ENCODE measurements at regions not wholly inside any gene's neighbourhood (a gene's known extent, or its start where the extent isn't known, plus 50 kb on each side); places are given as distances from the start of the nearest gene placed in this dataset.

- H3K4me1 ChIP-seq (ENCODE audit: control insufficient read depth, insufficient read depth, low read length) = peaks cover 9% of the 10 kb centered on the region
- no peak overlapping the region for H3K27ac ChIP-seq (ENCODE audit: low read depth, low read length)
- H3K36me3 ChIP-seq (ENCODE audit: control insufficient read depth, insufficient read depth, low read length) = no peaks in the 10 kb centered on the region
- H3K27me3 ChIP-seq (ENCODE audit: control insufficient read depth, insufficient read depth, low read length) = no peaks in the 10 kb centered on the region
- H3K9ac ChIP-seq (ENCODE audit: low read length) = no peak overlapping the region
- no peak overlapping the region for H3K4me3 ChIP-seq (ENCODE audit: low read length)
Measured at GRCh38 chr13:34467450-34468083, 474.5 kb upstream of the NBEA start.

DNA sequence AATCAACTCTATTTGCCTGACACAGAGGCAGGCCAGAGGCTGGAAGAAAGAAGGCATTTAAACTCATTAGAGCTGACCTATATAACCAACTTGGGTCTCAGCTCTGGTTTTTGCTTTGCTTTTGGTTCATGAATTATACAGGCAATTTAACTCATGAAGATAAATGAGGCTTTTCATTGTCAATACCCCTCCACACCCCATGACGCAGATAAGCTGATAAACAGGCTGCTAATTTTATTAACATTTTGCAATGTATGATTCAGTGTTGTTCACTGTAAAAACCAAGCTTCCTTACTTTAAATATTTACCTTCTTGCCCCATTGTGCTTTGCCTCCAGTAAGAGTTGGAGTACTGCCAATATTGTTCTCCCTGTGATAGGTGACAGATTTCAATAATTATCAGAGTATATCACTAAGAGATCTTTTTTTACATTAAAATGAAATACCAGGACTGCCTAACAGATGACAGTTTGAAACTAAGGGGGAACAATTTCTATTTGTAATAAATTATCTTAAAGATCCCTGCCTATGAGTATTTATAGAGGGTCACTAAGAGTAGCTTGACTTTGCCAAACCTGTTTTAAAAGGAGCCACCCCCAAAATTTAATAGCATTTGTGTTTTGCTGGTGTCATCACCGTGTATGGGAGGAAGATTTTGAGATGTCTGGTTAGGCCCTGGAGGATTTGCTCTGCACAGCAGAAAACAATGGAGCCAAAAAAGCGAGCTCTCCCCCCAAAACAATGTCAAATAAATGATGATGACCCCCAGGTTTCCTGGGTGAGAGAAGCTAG is 472.7 kb upstream of the NBEA start:
- H3K27me3 ChIP-seq (ENCODE audit: control insufficient read depth, insufficient read depth, low read length) = no peaks in the 10 kb centered on the region
- no peak overlapping the region for H3K9ac ChIP-seq (ENCODE audit: low read length)
- H3K4me3 ChIP-seq (ENCODE audit: low read length) = no peak overlapping the region
- H3K27ac ChIP-seq (ENCODE audit: low read depth, low read length) = no peak overlapping the region
- no peaks in the 10 kb centered on the region for H3K36me3 ChIP-seq (ENCODE audit: control insufficient read depth, insufficient read depth, low read length)
- peaks cover 9% of the 10 kb centered on the region for H3K4me1 ChIP-seq (ENCODE audit: control insufficient read depth, insufficient read depth, low read length)

- Histone ChIP-seq H3K4me3 (ENCODE audit: low read length) (no peak overlapping the region), H3K36me3 (ENCODE audit: control insufficient read depth, insufficient read depth, low read length) (no peaks in the 10 kb centered on the region), H3K4me1 (ENCODE audit: control insufficient read depth, insufficient read depth, low read length) (no peaks in the 10 kb centered on the region), H3K27ac (ENCODE audit: low read depth, low read length) (no peak overlapping the region), H3K9ac (ENCODE audit: low read length) (no peak overlapping the region), H3K27me3 (ENCODE audit: control insufficient read depth, insufficient read depth, low read length) (no peaks in the 10 kb centered on the region)
Measured at GRCh38 chr13:34474187-34474868, 467.7 kb upstream of the NBEA start.

DNA sequence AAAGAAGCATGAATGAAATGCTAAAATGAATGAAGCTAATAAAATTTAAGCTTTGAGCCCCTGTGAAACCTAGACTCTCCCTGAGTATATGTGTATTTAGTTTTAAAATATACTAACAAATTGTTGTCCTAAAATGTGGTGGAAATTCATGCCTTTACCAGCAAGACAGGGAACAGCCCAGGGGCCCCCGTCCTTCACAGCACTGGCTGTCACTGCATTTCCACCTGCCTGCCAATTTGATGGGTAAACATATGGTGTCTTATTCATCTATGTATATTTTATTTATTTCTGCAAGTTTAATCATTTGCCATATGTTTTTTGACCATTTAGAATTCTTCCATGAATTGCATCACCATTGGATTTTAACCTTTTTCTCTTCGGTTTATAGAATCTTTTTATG is 463.7 kb upstream of the NBEA start:
- Histone ChIP-seq H3K27ac (ENCODE audit: low read depth, low read length) (no peak overlapping the region), H3K27me3 (ENCODE audit: control insufficient read depth, insufficient read depth, low read length) (no peaks in the 10 kb centered on the region), H3K9ac (ENCODE audit: low read length) (no peak overlapping the region), H3K4me3 (ENCODE audit: low read length) (no peak overlapping the region), H3K4me1 (ENCODE audit: control insufficient read depth, insufficient read depth, low read length) (no peaks in the 10 kb centered on the region), H3K36me3 (ENCODE audit: control insufficient read depth, insufficient read depth, low read length) (no peaks in the 10 kb centered on the region)

- no peak overlapping the region for H3K27ac ChIP-seq (ENCODE audit: low read depth, low read length)
- H3K4me3 ChIP-seq (ENCODE audit: low read length) = no peak overlapping the region
- H3K9ac ChIP-seq (ENCODE audit: low read length) = no peak overlapping the region
- no peaks in the 10 kb centered on the region for H3K36me3 ChIP-seq (ENCODE audit: control insufficient read depth, insufficient read depth, low read length)
- no peaks in the 10 kb centered on the region for H3K4me1 ChIP-seq (ENCODE audit: control insufficient read depth, insufficient read depth, low read length)
- no peaks in the 10 kb centered on the region for H3K27me3 ChIP-seq (ENCODE audit: control insufficient read depth, insufficient read depth, low read length)
Measured at GRCh38 chr13:34502011-34502410, 440.1 kb upstream of the NBEA start.

GRCh38 chr13:34502621-34503020 is 439.4 kb upstream of the NBEA start:
- no peak overlapping the region for H3K27ac ChIP-seq (ENCODE audit: low read depth, low read length)
- no peak overlapping the region for H3K4me3 ChIP-seq (ENCODE audit: low read length)
- no peaks in the 10 kb centered on the region for H3K36me3 ChIP-seq (ENCODE audit: control insufficient read depth, insufficient read depth, low read length)
- H3K27me3 ChIP-seq (ENCODE audit: control insufficient read depth, insufficient read depth, low read length) = no peaks in the 10 kb centered on the region
- H3K4me1 ChIP-seq (ENCODE audit: control insufficient read depth, insufficient read depth, low read length) = no peaks in the 10 kb centered on the region
- H3K9ac ChIP-seq (ENCODE audit: low read length) = no peak overlapping the region

- H3K27ac ChIP-seq (ENCODE audit: low read depth, low read length) = no peak overlapping the region
- no peak overlapping the region for H3K9ac ChIP-seq (ENCODE audit: low read length)
- H3K36me3 ChIP-seq (ENCODE audit: control insufficient read depth, insufficient read depth, low read length) = no peaks in the 10 kb centered on the region
- no peak overlapping the region for H3K4me3 ChIP-seq (ENCODE audit: low read length)
- no peaks in the 10 kb centered on the region for H3K27me3 ChIP-seq (ENCODE audit: control insufficient read depth, insufficient read depth, low read length)
- H3K4me1 ChIP-seq (ENCODE audit: control insufficient read depth, insufficient read depth, low read length) = no peaks in the 10 kb centered on the region
Measured at GRCh38 chr13:34506796-34507195, 435.3 kb upstream of the NBEA start.

DNA sequence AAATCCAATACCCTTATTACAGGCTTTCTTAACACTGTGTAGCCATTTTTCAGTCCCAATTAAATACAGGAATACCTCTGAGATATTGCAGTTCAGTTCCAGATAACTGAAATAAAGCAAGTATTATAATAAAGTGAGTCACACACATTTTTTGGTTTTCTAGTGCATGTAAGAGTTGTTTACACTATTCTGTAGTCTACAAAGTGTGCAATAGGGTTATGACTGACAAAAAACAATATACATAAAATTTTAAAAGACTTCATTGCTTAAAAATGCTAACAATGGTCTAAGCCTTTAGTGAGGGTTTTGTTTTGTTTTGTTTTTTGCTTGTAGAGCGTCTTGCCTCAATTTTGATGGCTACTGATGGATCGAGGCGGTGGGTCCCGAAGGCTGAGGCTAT is 434.4 kb upstream of the NBEA start:
- Histone ChIP-seq H3K4me3 (ENCODE audit: low read length) (no peak overlapping the region), H3K4me1 (ENCODE audit: control insufficient read depth, insufficient read depth, low read length) (no peaks in the 10 kb centered on the region), H3K9ac (ENCODE audit: low read length) (no peak overlapping the region), H3K36me3 (ENCODE audit: control insufficient read depth, insufficient read depth, low read length) (no peaks in the 10 kb centered on the region), H3K27me3 (ENCODE audit: control insufficient read depth, insufficient read depth, low read length) (no peaks in the 10 kb centered on the region), H3K27ac (ENCODE audit: low read depth, low read length) (no peak overlapping the region)

DNA sequence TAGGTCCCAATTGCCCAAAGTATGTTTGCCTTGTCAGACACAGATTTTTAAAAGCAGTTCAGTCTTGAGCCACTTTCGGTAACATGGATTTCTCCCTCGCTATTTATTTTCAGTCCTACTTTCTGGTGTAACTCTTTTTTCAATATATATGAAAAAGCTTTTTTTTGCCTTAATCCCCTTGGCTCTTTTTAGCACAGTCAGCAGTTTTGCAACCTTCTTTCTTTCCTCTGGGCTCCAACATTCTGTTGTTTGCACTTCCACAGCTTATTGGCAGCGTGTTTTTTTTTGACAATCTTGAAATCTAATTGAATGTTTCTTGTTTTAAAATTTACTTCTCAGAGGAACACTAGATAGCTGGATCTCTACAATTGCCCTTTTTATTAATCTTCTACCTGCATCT is 429.3 kb upstream of the NBEA start:
- Histone ChIP-seq H3K9ac (ENCODE audit: low read length) (no peak overlapping the region), H3K27me3 (ENCODE audit: control insufficient read depth, insufficient read depth, low read length) (no peaks in the 10 kb centered on the region), H3K4me3 (ENCODE audit: low read length) (no peak overlapping the region), H3K4me1 (ENCODE audit: control insufficient read depth, insufficient read depth, low read length) (no peaks in the 10 kb centered on the region), H3K36me3 (ENCODE audit: control insufficient read depth, insufficient read depth, low read length) (no peaks in the 10 kb centered on the region), H3K27ac (ENCODE audit: low read depth, low read length) (no peak overlapping the region)

GRCh38 chr13:34513526-34513925 is 428.5 kb upstream of the NBEA start:
- H3K9ac ChIP-seq (ENCODE audit: low read length) = no peak overlapping the region
- H3K27ac ChIP-seq (ENCODE audit: low read depth, low read length) = no peak overlapping the region
- H3K4me3 ChIP-seq (ENCODE audit: low read length) = no peak overlapping the region
- H3K4me1 ChIP-seq (ENCODE audit: control insufficient read depth, insufficient read depth, low read length) = no peaks in the 10 kb centered on the region
- no peaks in the 10 kb centered on the region for H3K27me3 ChIP-seq (ENCODE audit: control insufficient read depth, insufficient read depth, low read length)
- H3K36me3 ChIP-seq (ENCODE audit: control insufficient read depth, insufficient read depth, low read length) = no peaks in the 10 kb centered on the region

GRCh38 chr13:34515201-34515600 is 426.9 kb upstream of the NBEA start:
- H3K4me1 ChIP-seq (ENCODE audit: control insufficient read depth, insufficient read depth, low read length) = no peaks in the 10 kb centered on the region
- H3K27ac ChIP-seq (ENCODE audit: low read depth, low read length) = no peak overlapping the region
- no peak overlapping the region for H3K4me3 ChIP-seq (ENCODE audit: low read length)
- H3K36me3 ChIP-seq (ENCODE audit: control insufficient read depth, insufficient read depth, low read length) = no peaks in the 10 kb centered on the region
- H3K27me3 ChIP-seq (ENCODE audit: control insufficient read depth, insufficient read depth, low read length) = no peaks in the 10 kb centered on the region
- no peak overlapping the region for H3K9ac ChIP-seq (ENCODE audit: low read length)

DNA sequence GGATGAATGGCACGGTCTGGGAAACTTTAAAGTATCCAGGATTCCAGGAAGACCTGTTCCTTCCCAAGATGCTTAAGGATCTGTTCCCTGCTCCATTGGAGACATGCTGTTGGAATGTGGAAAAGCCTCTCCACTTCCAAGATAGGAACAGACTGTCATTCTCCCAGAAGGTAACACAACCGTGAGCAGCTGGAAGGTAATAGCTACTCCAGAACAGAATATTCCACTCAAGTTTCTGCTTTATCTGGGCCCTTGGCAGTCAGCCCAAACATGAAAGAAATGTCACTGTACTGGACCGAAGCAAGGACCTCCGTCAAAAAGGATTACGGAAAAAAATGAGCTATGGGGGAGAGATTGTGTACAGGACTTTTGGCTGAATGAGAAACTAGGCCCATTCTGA is 420.9 kb upstream of the NBEA start:
- Histone ChIP-seq H3K36me3 (ENCODE audit: control insufficient read depth, insufficient read depth, low read length) (no peaks in the 10 kb centered on the region), H3K27ac (ENCODE audit: low read depth, low read length) (no peak overlapping the region), H3K4me1 (ENCODE audit: control insufficient read depth, insufficient read depth, low read length) (no peaks in the 10 kb centered on the region), H3K4me3 (ENCODE audit: low read length) (no peak overlapping the region), H3K9ac (ENCODE audit: low read length) (no peak overlapping the region), H3K27me3 (ENCODE audit: control insufficient read depth, insufficient read depth, low read length) (no peaks in the 10 kb centered on the region)
